ENCODE measurements at regions not wholly inside any gene's neighbourhood (a gene's known extent, or its start where the extent isn't known, plus 50 kb on each side); places are given as distances from the start of the nearest gene placed in this dataset.

DNA sequence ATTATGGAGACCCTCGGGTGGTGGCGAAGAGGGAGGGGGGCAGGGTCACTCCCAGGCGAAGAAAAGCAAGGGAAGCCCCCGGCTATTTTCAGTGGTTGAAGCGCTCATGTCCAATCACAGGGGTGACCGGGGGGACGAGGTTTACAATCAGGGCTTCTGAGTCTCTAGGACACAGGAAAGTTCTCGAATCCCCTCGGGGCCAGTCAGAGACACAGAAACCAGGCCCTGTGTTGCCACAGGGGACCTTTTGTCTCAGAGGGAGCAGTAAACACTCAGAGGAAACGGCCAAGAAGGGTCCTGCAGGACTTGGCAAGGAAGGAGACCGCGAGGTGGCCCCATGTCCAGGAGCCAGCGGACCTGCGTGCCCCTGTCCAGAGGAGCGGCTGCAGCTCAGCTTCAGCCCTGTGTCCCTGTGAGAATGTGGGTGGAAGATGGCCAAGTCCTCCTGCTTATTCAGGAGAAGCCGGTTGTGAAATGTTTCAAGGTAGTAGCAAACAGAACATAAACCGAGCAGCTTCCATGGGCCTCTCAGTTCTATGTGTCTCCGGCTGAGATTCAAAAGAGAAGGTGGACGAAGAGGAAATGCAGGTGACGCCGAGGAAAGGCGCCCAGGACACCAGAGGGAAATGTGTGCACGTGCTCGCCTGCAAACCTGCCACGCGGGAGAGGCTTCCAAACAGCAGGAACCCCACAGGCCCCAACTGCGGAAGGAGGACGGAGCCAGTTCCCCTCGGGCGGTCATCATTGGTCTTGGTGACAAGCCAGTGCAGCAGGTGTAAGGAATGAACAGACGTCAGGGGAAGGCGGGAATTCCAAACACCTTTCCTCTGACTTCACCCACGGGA, 357.6 kb downstream of the BRD1 start:
- TF ChIP-seq CTCF (IDR thresholded peaks at IDR 0.05; ENCODE audit: low read length) (no peak), EZH2 (optimal IDR thresholded peaks at IDR 0.05; ENCODE audit: low read depth, low read length) (no peak), EZH2phosphoT487 (IDR thresholded peaks at IDR 0.05; ENCODE audit: low read length) (no peak)

All from MM.1S (cell line).